ENCODE measurements at regions not wholly inside any gene's neighbourhood (a gene's known extent, or its start where the extent isn't known, plus 50 kb on each side); places are given as distances from the start of the nearest gene placed in this dataset.

GRCh38 chr7:118511146-118511545 lies 286.6 kb downstream of the ANKRD7 start:
- Mint-ChIP-seq H3K4me1 (ENCODE audit: unreplicated experiment) (peaks cover under 1% of the 10 kb centered on the region), H3K4me3 (ENCODE audit: unreplicated experiment) (no peak overlapping the region), H3K27ac (ENCODE audit: unreplicated experiment) (no peak overlapping the region), H3K9me3 (ENCODE audit: unreplicated experiment) (no peaks in the 10 kb centered on the region), H3K36me3 (ENCODE audit: unreplicated experiment) (no peaks in the 10 kb centered on the region), H3K27me3 (ENCODE audit: unreplicated experiment) (no peaks in the 10 kb centered on the region)
- TF ChIP-seq CTCF (IDR thresholded peaks at IDR 0.05): no peak
- DNase-seq (ENCODE audit: extremely low spot score, unreplicated experiment): no peak

GRCh38 chr7:118517275-118517674 lies 292.8 kb downstream of the ANKRD7 start:
- no peaks in the 10 kb centered on the region for H3K36me3 Mint-ChIP-seq (ENCODE audit: unreplicated experiment)
- H3K27me3 Mint-ChIP-seq (ENCODE audit: unreplicated experiment): no peaks in the 10 kb centered on the region
- peaks cover 14% of the 10 kb centered on the region for H3K4me1 Mint-ChIP-seq (ENCODE audit: unreplicated experiment)
- no peak for TF ChIP-seq CTCF (IDR thresholded peaks at IDR 0.05)
- no peak overlapping the region for H3K4me3 Mint-ChIP-seq (ENCODE audit: unreplicated experiment)
- no peak for DNase-seq (ENCODE audit: extremely low spot score, unreplicated experiment)
- no peak overlapping the region for H3K27ac Mint-ChIP-seq (ENCODE audit: unreplicated experiment)
- no peaks in the 10 kb centered on the region for H3K9me3 Mint-ChIP-seq (ENCODE audit: unreplicated experiment)

- Mint-ChIP-seq H3K27me3 (ENCODE audit: unreplicated experiment) (no peaks in the 10 kb centered on the region), H3K36me3 (ENCODE audit: unreplicated experiment) (no peaks in the 10 kb centered on the region), H3K27ac (ENCODE audit: unreplicated experiment) (no peak overlapping the region), H3K9me3 (ENCODE audit: unreplicated experiment) (peaks cover 6% of the 10 kb centered on the region), H3K4me3 (ENCODE audit: unreplicated experiment) (no peak overlapping the region), H3K4me1 (ENCODE audit: unreplicated experiment) (no peaks in the 10 kb centered on the region)
- no peak for DNase-seq (ENCODE audit: extremely low spot score, unreplicated experiment)
- no peak for TF ChIP-seq CTCF (IDR thresholded peaks at IDR 0.05)
Measured at GRCh38 chr7:118525020-118525419, 300.5 kb downstream of the ANKRD7 start.

GRCh38 chr7:118531566-118531965 lies 307.1 kb downstream of the ANKRD7 start:
- Mint-ChIP-seq H3K36me3 (ENCODE audit: unreplicated experiment) (no peaks in the 10 kb centered on the region), H3K9me3 (ENCODE audit: unreplicated experiment) (no peaks in the 10 kb centered on the region)

GRCh38 chr7:118559207-118559606 lies 334.7 kb downstream of the ANKRD7 start:
- H3K4me1 Mint-ChIP-seq (ENCODE audit: unreplicated experiment): no peaks in the 10 kb centered on the region
- no peak overlapping the region for H3K27ac Mint-ChIP-seq (ENCODE audit: unreplicated experiment)
- H3K27me3 Mint-ChIP-seq (ENCODE audit: unreplicated experiment): no peaks in the 10 kb centered on the region

More at GRCh38 chr7:118531566-118531965, 307.1 kb downstream of the ANKRD7 start:
- DNase-seq (ENCODE audit: extremely low spot score, unreplicated experiment): no peak
- H3K4me3 Mint-ChIP-seq (ENCODE audit: unreplicated experiment): no peak overlapping the region
- H3K4me1 Mint-ChIP-seq (ENCODE audit: unreplicated experiment): no peaks in the 10 kb centered on the region
- H3K27ac Mint-ChIP-seq (ENCODE audit: unreplicated experiment): no peak overlapping the region
- no peaks in the 10 kb centered on the region for H3K27me3 Mint-ChIP-seq (ENCODE audit: unreplicated experiment)
- no peak for TF ChIP-seq CTCF (IDR thresholded peaks at IDR 0.05)

More at GRCh38 chr7:118559207-118559606, 334.7 kb downstream of the ANKRD7 start:
- no peak for TF ChIP-seq CTCF (IDR thresholded peaks at IDR 0.05)
- no peak for DNase-seq (ENCODE audit: extremely low spot score, unreplicated experiment)
- no peak overlapping the region for H3K4me3 Mint-ChIP-seq (ENCODE audit: unreplicated experiment)
- H3K9me3 Mint-ChIP-seq (ENCODE audit: unreplicated experiment): peaks cover 16% of the 10 kb centered on the region
- peaks cover 2% of the 10 kb centered on the region for H3K36me3 Mint-ChIP-seq (ENCODE audit: unreplicated experiment)
